Putamen (tissue), 1 donor: ENCODE measurements at regions not wholly inside any gene's neighbourhood (a gene's known extent, or its start where the extent isn't known, plus 50 kb on each side); places are given as distances from the start of the nearest gene placed in this dataset.
"Not testable (repeated sequence)": the region's sequence is repeated elsewhere in the genome, so short reads cannot be mapped to it uniquely, and the experiment has no call there.

ENCODE experiments used
- DNase-seq: peaks from one replicate; pipeline ENCODE4 v3.0.0-alpha.2; 2016; ENCODE audit warnings: low spot score

GRCh38 chr5:120151181-120151580 lies 312.9 kb upstream of the PRR16 start:
- no peak for DNase-seq

GRCh38 chr5:120151825-120152224 lies 312.3 kb upstream of the PRR16 start:
- no peak for DNase-seq

GRCh38 chr5:120152472-120152871 lies 311.6 kb upstream of the PRR16 start:
- no peak for DNase-seq

GRCh38 chr5:120152931-120153330 lies 311.2 kb upstream of the PRR16 start:
- DNase-seq, result no peak

GRCh38 chr5:120153551-120153950 lies 310.5 kb upstream of the PRR16 start:
- no peak for DNase-seq

- DNase-seq, result no peak
These were observed 308.2 kb upstream of the PRR16 start for GRCh38 chr5:120155873-120156272.

GRCh38 chr5:120158211-120158610 lies 305.9 kb upstream of the PRR16 start:
- no peak for DNase-seq

GRCh38 chr5:120159155-120159554 lies 304.9 kb upstream of the PRR16 start:
- DNase-seq, result no peak

- DNase-seq, result no peak
These were observed 303.8 kb upstream of the PRR16 start for GRCh38 chr5:120160124-120160895.

GRCh38 chr5:120162321-120162720 lies 301.8 kb upstream of the PRR16 start:
- DNase-seq, result no peak

GRCh38 chr5:120164037-120164436 lies 300.1 kb upstream of the PRR16 start:
- DNase-seq, result no peak

GRCh38 chr5:120164986-120165385 lies 299.1 kb upstream of the PRR16 start:
- no peak for DNase-seq

- no peak for DNase-seq
These were observed 291.0 kb upstream of the PRR16 start for GRCh38 chr5:120173125-120173524.

- no peak for DNase-seq
These were observed 290.0 kb upstream of the PRR16 start for GRCh38 chr5:120174089-120174488.

- DNase-seq, result not testable (repeated sequence)
These were observed 282.9 kb upstream of the PRR16 start for GRCh38 chr5:120181238-120181637.

- not testable (repeated sequence) for DNase-seq
These were observed 269.4 kb upstream of the PRR16 start for GRCh38 chr5:120194650-120195049.

- no peak for DNase-seq
These were observed 264.5 kb upstream of the PRR16 start for GRCh38 chr5:120199559-120199958.

GRCh38 chr5:120207129-120207528 lies 257.0 kb upstream of the PRR16 start:
- DNase-seq, result no peak

GRCh38 chr5:120217001-120217400 lies 247.1 kb upstream of the PRR16 start:
- DNase-seq, result no peak

GRCh38 chr5:120219988-120220387 lies 244.1 kb upstream of the PRR16 start:
- DNase-seq, result no peak

GRCh38 chr5:120225524-120225923 lies 238.6 kb upstream of the PRR16 start:
- DNase-seq, result no peak

GRCh38 chr5:120228262-120229031 lies 235.7 kb upstream of the PRR16 start:
- no peak for DNase-seq

- DNase-seq, result no peak
These were observed 235.1 kb upstream of the PRR16 start for GRCh38 chr5:120229036-120229435.
